GM21367 (cell line): ENCODE measurements at regions not wholly inside any gene's neighbourhood (a gene's known extent, or its start where the extent isn't known, plus 50 kb on each side); places are given as distances from the start of the nearest gene placed in this dataset.
"Not testable (repeated sequence)": the region's sequence is repeated elsewhere in the genome, so short reads cannot be mapped to it uniquely, and the experiment has no call there.

Source experiments
- ATAC-seq: cut with Tn5 transposase; IDR thresholded peaks from one replicate; pipeline ENCODE4 v1.9.1; 2021; ENCODE audit not compliant: unreplicated experiment

- ATAC-seq: no peak
Observed at GRCh38 chr4:103318327-103318726, 120.2 kb upstream of the CENPE start.

DNA sequence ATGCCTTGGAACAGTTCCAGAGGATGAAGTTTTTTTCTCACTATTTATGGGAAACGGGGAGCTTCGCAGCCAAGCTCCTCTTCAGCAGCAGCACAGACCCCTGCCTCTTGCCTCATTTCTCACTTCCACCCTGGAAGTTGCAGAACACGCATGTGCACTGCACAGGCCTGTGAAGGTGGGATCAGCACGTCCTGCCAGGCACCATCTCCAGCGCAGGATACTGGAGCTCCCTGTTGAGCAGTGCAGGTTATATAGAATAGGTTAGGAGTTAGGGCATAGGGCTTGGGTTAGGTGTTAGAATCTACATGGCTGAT lies 110.1 kb upstream of the CENPE start:
- no peak for ATAC-seq

- no peak for ATAC-seq
Observed at GRCh38 chr4:103307453-103308247, 109.5 kb upstream of the CENPE start.

GRCh38 chr4:103306870-103307375 lies 108.8 kb upstream of the CENPE start:
- no peak for ATAC-seq

DNA sequence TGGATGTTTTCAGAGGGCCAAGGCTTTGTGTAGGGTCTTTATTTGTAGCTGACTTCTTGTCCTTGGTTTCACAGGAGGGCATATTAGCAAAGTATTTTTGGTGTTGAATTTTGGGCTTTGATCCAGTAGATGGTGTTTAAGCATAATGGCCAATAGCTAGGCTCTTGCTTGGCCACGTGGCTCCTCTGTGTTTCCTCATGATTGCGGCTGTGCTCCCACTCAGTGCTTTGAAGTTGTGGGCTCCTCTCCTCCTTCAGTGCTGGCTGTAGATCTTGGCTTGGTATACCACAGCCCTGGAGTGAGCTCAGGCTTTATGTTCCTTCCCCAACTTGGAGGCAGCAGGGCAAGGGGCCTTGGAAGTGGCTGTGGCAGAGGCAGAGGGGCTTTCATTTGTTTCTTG lies 107.2 kb upstream of the CENPE start:
- no peak for ATAC-seq

DNA sequence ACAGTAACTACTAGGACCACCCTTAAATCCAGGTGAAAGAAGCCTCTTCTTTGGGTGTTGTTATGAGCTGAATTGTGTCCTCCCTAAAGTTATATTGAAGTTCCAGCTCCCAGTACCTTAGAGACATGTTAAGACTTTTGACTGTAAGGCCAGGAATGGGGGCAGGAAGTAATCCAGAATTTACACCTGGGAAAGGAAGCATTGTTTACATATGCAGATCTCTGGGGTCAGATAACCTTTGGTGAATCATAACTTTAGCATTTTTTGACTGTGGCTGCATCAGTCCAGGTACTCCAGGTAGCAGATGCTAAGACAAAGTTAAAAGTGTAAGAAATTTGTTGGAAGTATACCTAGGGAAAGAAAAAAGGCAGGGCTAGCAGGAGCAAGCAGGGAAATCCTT lies 104.9 kb upstream of the CENPE start:
- no peak for ATAC-seq

DNA sequence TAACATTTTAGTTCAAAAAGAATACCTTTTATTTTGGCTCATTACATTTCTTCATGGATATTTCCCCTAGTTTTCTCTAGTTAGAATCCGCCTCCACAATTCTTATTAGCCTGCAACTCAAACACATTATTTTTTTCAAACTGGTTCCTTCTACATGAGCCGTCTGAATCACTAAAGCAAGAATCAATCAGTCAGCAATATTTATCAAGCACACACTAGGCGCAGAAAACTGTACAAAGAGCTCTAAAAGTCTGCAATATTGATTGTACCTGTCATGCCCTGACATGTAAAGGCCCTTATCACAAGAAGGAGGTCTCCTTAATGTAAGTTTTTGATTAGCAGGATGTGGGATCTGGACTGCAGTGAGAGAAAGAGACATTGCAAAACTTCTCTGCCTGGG lies 94.8 kb upstream of the CENPE start:
- ATAC-seq: no peak

DNA sequence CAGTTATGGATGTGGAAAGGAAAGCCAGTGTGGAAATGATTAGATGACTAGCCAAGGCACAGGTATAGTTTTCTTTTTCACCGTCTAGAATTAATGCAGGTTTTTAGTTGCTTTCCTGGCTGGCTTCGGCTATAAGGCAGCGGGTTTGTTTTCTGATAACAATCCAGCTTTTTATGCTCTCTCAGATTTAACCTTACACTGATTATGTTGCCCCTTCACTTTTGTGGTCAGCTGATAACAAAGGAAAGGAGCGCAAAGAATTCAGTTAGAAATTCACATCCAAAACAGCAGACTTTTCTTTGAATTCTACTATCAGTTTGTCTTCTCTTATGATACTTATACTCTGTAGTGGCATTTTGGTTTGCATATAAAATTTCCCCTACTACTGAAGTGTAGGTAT lies 94.2 kb upstream of the CENPE start:
- no peak for ATAC-seq

GRCh38 chr4:103289186-103289585 lies 91.0 kb upstream of the CENPE start:
- ATAC-seq: no peak

DNA sequence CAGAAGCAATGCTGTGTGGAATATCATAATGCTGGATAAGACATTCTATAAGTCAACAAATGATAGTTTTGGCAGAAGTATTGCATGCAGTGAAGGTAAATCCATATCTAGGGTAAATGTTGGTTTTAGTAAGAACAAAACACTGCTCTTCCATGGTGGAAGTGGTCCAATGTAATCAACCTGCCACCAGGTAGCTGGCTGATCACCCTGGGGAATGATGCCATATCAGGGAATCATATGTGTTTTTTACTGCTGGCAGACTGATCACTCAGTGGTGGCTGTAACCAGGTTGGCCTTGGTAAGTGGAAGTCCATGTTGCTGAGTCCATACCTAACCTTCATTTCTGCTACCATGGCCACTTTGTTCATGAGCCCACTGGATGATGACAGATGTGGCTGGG lies 74.0 kb upstream of the CENPE start:
- ATAC-seq: no peak

DNA sequence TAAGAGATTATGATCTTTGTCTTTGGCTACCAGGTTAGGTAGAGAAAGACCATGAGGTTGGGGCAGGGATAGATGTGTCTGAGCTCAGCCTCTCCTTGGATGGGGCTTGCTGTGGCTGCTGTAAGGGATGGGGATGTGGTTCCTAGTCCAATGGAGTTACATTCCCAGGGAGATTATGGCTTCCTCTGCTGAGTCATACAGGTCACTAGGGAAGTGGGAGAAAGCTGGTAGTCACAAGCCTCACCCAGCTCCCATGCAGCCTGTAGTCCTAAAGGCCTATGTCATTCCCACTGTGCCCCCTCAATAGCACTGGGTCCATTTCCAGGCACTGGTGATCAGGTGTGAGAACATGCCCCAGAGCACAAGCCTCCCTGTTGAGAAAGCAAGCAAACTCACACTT lies 70.6 kb upstream of the CENPE start:
- no peak for ATAC-seq

- ATAC-seq: no peak
Observed at GRCh38 chr4:103264905-103265304, 66.8 kb upstream of the CENPE start.

GRCh38 chr4:103256068-103256467 lies 57.9 kb upstream of the CENPE start:
- ATAC-seq: not testable (repeated sequence)
